ENCODE measurements at regions not wholly inside any gene's neighbourhood (a gene's known extent, or its start where the extent isn't known, plus 50 kb on each side); places are given as distances from the start of the nearest gene placed in this dataset.
"Not testable (repeated sequence)": the region's sequence is repeated elsewhere in the genome, so short reads cannot be mapped to it uniquely, and the experiment has no call there.

GRCh38 chr6:27752038-27752885 is 159.9 kb downstream of the OR2B2 start:
- peaks cover 0 to 10% (median 5%) of the 10 kb centered on the region in 3 donors for H3K4me1 ChIP-seq
- no peaks in the 10 kb centered on the region for H3K9me3 ChIP-seq
- DNase-seq: peak; percentile 51 to 66 (median 60)
- peak overlapping the region; percentile 32 to 55 (median 44) for H3K4me3 ChIP-seq
- peak; percentile 85 to 95 (median 93) for ATAC-seq
- WGBS, 2 donors: 6 to 7% methylated on average over 24 of the region's 24 CpGs
- no peaks in the 10 kb centered on the region for H3K27me3 ChIP-seq
- peak; percentile 83 for FAIRE-seq
- peak; percentile 40 to 74 (median 66) for TF ChIP-seq CTCF (IDR thresholded peaks at IDR 0.05)
- intact Hi-C loops (cut with DNase I): no loop called here
- H3K27ac ChIP-seq: peak overlapping the region; percentile 22 to 80 (median 50)
- no peaks in the 10 kb centered on the region for H3K36me3 ChIP-seq

GRCh38 chr6:27748661-27749060 is 163.5 kb downstream of the OR2B2 start:
- no peak for DNase-seq
- WGBS, 2 donors: 75 to 82% methylated on average over 7 of the region's 7 CpGs
- Histone ChIP-seq H3K4me3 (no peak overlapping the region), H3K9me3 (no peaks in the 10 kb centered on the region), H3K27ac (no peak overlapping the region), H3K36me3 (no peaks in the 10 kb centered on the region), H3K4me1 (peaks cover 0 to 3% (median 2%) of the 10 kb centered on the region in 3 donors), H3K27me3 (peaks cover 0 to 16% (median under 1%) of the 10 kb centered on the region in 4 donors)
- no peak for TF ChIP-seq CTCF (IDR thresholded peaks at IDR 0.05)
- no peak for ATAC-seq
- FAIRE-seq: no peak
- intact Hi-C loops (cut with DNase I): no loop called here

- Histone ChIP-seq H3K36me3 (no peaks in the 10 kb centered on the region), H3K4me3 (no peak overlapping the region), H3K4me1 (no peaks in the 10 kb centered on the region), H3K27me3 (peaks cover 0 to 20% (median 1%) of the 10 kb centered on the region in 4 donors), H3K27ac (no peak overlapping the region), H3K9me3 (no peaks in the 10 kb centered on the region)
- no peak for FAIRE-seq
- intact Hi-C loops (cut with DNase I): no loop called here
- 75 to 82% methylated on average over 6 of the region's 6 CpGs for WGBS, 2 donors
- no peak for ATAC-seq
- no peak for TF ChIP-seq CTCF (IDR thresholded peaks at IDR 0.05)
- DNase-seq: no peak
Measured at GRCh38 chr6:27747637-27748036, 164.6 kb downstream of the OR2B2 start.

GRCh38 chr6:27746860-27747259 is 165.3 kb downstream of the OR2B2 start:
- intact Hi-C loops (cut with DNase I); FAIRE-seq; H3K4me1 ChIP-seq; H3K27ac ChIP-seq; H3K36me3 ChIP-seq; H3K9me3 ChIP-seq; DNase-seq; ATAC-seq; H3K4me3 ChIP-seq: not testable (repeated sequence)
- 51 to 60% methylated on average over 4 of the region's 4 CpGs for WGBS, 2 donors
- peaks cover 0 to 20% (median 1%) of the 10 kb centered on the region in 4 donors for H3K27me3 ChIP-seq

GRCh38 chr6:27743787-27744186 is 168.4 kb downstream of the OR2B2 start:
- DNase-seq (no peak), FAIRE-seq (no peak), ATAC-seq (no peak)
- intact Hi-C loops (cut with DNase I): no loop called here
- TF ChIP-seq CTCF (IDR thresholded peaks at IDR 0.05): no peak
- H3K36me3 ChIP-seq: no peaks in the 10 kb centered on the region
- no peak overlapping the region for H3K4me3 ChIP-seq
- WGBS, 2 donors: 17 to 20% methylated on average over 7 of the region's 7 CpGs
- no peak overlapping the region for H3K27ac ChIP-seq
- H3K27me3 ChIP-seq: peaks cover 0 to 28% (median 1%) of the 10 kb centered on the region in 4 donors
- H3K9me3 ChIP-seq: no peaks in the 10 kb centered on the region
- H3K4me1 ChIP-seq: no peaks in the 10 kb centered on the region

All from pancreas (tissue), 10 donors.